Esophagus muscularis mucosa (tissue), 4 donors: ENCODE measurements at regions not wholly inside any gene's neighbourhood (a gene's known extent, or its start where the extent isn't known, plus 50 kb on each side); places are given as distances from the start of the nearest gene placed in this dataset.

Experiments
- DNase-seq: peaks from one replicate; pipeline ENCODE4 v3.0.0-alpha.2; 2017; ENCODE audit errors: extremely low spot score
- H3K27ac ChIP-seq, 4 donors: fragments of 200-600 bp; sonication (generic); replicated peaks in 1 of 4; 1 replicate in 3 of 4; 2 replicates in 1 of 4; pipeline ENCODE4 v1.5.1; 2016 to 2019; ENCODE audit warnings: mild to moderate bottlenecking in 1 of 4
- H3K27me3 ChIP-seq, 4 donors: fragments of 200-600 bp; sonication (generic); one replicate each; pipeline versions ENCODE4 v1.5.1 to v1.6.0; 2016 to 2019
- H3K36me3 ChIP-seq, 4 donors: fragments of 200-600 bp; sonication (generic); one replicate each; pipeline ENCODE4 v1.5.1; 2016 to 2019
- H3K4me1 ChIP-seq, 4 donors: fragments of 200-600 bp; sonication (generic); one replicate each; pipeline ENCODE4 v1.5.1; 2016 to 2019
- H3K4me3 ChIP-seq, 4 donors: fragments of 200-600 bp; sonication (generic); 1 replicate in 2 of 4; 2 replicates in 2 of 4; pipeline ENCODE4 v1.5.1; 2016 to 2019; ENCODE audit warnings: mild to moderate bottlenecking in 4 of 4, moderate library complexity in 1 of 4
- H3K9me3 ChIP-seq, 4 donors: fragments of 200-600 bp; sonication (generic); 1 replicate in 3 of 4; 2 replicates in 1 of 4; pipeline ENCODE4 v1.5.1; 2016 to 2019
- EP300 ChIP-seq: sonication (generic); formaldehyde crosslinking; IDR thresholded peaks from one replicate; pipeline ENCODE4 v1.6.1; 2017; ENCODE audit warnings: antibody characterized with exemption
- POLR2A ChIP-seq: fragments of 450-650 bp; IDR thresholded peaks from one replicate; pipeline ENCODE4 v1.6.1; 2017; ENCODE audit warnings: antibody characterized with exemption, moderate library complexity, mild to moderate bottlenecking, low read depth
- POLR2AphosphoS5 ChIP-seq, 2 donors: sonication (generic); formaldehyde crosslinking; IDR thresholded peaks; one replicate each; pipeline ENCODE4 v1.6.1; 2017; ENCODE audit warnings: antibody characterized with exemption in 2 of 2
- WGBS: methylation state at CpG from one replicate; pipeline ENCODE4 v1.1.5; 2018; 5-methylcytosine and 5-hydroxymethylcytosine counted together
- intact Hi-C: fragments of 100-400 bp; cut with DNase I; formaldehyde crosslinking; loops from one replicate; pipeline ENCODE4 v1.15.1; 2023
- TF ChIP-seq, protein P1 (sequence below), 3 experiments: fragments of 200-600 bp in 2 of 3; fragments of 450-650 bp in 1 of 3; sonication (generic) in 2 of 3; IDR thresholded peaks; one replicate each; pipeline ENCODE4 v1.5.1; 2017 to 2019; ENCODE audit warnings: antibody characterized with exemption in 3 of 3, mild to moderate bottlenecking in 2 of 3, moderate library complexity in 1 of 3

DNA sequence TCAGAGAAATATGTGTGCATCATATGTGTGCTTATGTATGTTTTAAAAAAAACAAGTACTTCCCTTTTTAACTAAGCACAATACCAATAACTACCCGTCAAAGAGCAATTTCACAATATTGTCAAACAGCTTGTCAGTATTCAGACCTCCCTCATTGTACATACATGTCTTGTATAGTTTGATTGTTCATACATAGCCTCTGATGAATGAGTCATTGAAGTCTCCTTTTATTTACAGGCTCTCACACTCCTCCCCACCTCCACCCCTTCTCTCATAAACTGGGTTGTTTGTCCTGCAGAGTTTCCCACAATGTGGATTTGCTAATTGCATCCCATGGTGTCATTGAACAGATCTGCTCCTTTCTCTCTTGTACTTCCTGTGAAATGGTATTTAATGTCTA is 132.8 kb upstream of the L3MBTL4 start:
- WGBS: 78% methylated on average over 1 of the region's 1 CpG
- Histone ChIP-seq H3K4me1 (no peaks in the 10 kb centered on the region), H3K27ac (no peak overlapping the region), H3K9me3 (no peaks in the 10 kb centered on the region), H3K4me3 (no peak overlapping the region), H3K36me3 (no peaks in the 10 kb centered on the region), H3K27me3 (no peaks in the 10 kb centered on the region)
- no peak for DNase-seq
- TF ChIP-seq POLR2AphosphoS5 (IDR thresholded peaks at IDR 0.05): no peak
- TF ChIP-seq EP300: no peak
- TF ChIP-seq, protein P1, sequence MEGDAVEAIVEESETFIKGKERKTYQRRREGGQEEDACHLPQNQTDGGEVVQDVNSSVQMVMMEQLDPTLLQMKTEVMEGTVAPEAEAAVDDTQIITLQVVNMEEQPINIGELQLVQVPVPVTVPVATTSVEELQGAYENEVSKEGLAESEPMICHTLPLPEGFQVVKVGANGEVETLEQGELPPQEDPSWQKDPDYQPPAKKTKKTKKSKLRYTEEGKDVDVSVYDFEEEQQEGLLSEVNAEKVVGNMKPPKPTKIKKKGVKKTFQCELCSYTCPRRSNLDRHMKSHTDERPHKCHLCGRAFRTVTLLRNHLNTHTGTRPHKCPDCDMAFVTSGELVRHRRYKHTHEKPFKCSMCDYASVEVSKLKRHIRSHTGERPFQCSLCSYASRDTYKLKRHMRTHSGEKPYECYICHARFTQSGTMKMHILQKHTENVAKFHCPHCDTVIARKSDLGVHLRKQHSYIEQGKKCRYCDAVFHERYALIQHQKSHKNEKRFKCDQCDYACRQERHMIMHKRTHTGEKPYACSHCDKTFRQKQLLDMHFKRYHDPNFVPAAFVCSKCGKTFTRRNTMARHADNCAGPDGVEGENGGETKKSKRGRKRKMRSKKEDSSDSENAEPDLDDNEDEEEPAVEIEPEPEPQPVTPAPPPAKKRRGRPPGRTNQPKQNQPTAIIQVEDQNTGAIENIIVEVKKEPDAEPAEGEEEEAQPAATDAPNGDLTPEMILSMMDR (IDR thresholded peaks at IDR 0.05): no peak
- TF ChIP-seq POLR2A: no peak
- intact Hi-C loops: no loop called here

DNA sequence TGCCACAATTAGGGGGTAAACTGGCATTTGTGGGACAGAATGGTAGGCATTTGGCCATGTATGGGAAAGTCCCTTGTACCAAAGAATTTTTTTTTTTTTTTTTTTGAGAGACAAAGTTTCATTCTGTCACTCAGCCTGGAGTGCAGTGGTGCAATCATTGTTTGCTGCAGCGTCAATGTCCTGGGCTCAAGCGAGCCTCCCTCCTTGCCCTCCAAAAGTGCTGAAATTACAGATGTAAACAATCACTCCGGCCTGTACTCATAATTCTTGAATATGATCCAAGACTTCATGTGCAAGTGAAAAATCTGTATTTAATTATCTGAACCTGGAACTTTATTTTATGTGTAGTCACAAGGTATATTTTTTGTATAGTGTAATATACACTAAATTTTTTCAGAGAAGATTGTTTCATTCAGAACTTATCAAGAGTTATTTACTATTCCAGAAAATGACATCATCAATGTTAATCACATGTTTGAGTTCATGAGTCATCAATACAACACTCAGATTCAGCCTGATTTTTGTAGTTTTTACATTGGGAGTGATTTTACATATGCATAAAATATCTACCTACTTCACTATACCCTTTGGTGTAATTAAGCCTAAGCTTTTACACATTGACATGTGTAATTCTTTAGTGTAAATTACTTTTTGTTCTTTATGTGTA is 138.7 kb upstream of the L3MBTL4 start:
- no peaks in the 10 kb centered on the region for H3K4me1 ChIP-seq
- H3K4me3 ChIP-seq: no peak overlapping the region
- no peaks in the 10 kb centered on the region for H3K36me3 ChIP-seq
- H3K27me3 ChIP-seq: no peaks in the 10 kb centered on the region
- WGBS: 35% methylated on average over 3 of the region's 3 CpGs
- intact Hi-C loops: no loop called here
- DNase-seq: no peak
- no peak overlapping the region for H3K27ac ChIP-seq
- TF ChIP-seq POLR2AphosphoS5 (IDR thresholded peaks at IDR 0.05) (no peak), POLR2A (no peak)
- TF ChIP-seq, protein P1 (IDR thresholded peaks at IDR 0.05): no peak
- H3K9me3 ChIP-seq: no peaks in the 10 kb centered on the region

DNA sequence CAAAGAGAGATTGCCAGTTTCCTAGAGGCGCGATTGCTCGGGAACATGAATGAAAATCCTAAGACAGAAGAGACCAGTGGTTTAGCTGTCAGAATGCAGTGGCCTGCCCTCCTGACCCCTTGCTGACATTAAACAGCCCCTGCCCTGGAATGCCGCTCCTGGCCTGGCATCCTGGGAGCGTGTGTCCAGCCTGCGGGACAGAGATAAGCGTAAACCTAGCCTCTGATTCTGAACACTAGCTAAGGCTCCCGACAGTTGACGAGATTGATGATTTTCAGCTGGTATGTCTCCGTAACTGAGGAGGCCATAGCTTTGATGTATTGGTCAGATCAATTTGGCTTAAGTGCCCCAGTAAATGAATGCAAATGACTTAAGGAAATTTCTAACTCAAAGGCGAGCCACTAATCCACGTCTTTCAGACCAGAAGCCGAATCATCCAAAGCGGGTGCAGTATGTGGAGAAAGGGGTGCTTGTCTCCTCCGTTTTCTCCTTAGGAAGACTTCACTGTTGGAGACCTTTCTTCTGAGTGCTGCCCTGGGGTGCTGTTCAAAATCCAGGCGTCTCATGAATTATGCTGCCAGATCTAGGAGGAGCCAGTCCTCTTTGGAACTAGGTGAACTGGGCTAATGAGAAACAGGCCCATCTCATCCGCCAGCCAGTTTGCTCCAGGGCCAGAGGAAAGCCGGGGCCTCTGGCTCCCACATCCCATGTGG is 142.5 kb upstream of the L3MBTL4 start:
- 86% methylated on average over 14 of the region's 18 CpGs for WGBS
- Histone ChIP-seq H3K36me3 (no peaks in the 10 kb centered on the region), H3K27ac (no peak overlapping the region), H3K9me3 (no peaks in the 10 kb centered on the region), H3K4me1 (peaks cover 0 to 4% (median 0%) of the 10 kb centered on the region in 4 donors), H3K27me3 (no peaks in the 10 kb centered on the region), H3K4me3 (no peak overlapping the region)
- intact Hi-C loops: no loop called here
- TF ChIP-seq, protein P1 (IDR thresholded peaks at IDR 0.05): no peak
- no peak for TF ChIP-seq POLR2A
- no peak for TF ChIP-seq EP300
- TF ChIP-seq POLR2AphosphoS5 (IDR thresholded peaks at IDR 0.05): no peak
- DNase-seq: peak; percentile 82

DNA sequence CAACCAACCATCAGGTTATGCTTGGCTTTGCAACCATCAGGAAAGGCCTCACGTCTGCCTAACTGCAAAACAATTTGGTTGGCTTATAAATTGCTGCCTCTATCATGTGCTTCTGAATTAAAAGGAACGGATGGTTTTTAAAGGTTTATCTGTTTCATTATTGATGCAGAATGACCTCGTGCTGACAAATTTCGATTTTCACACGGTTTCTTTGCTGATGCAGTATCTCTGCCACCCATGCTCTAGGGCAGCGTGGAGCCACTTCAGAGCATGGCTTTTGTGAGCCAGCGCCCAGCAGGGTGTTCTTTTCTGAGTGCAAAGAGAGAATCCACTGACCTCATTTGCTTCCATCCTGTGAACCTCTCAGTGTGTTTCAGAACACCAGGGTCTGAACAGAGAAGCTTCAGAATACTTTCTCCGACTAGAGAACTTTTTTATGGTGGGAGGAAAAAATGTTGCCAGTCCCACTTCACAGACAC is 143.1 kb upstream of the L3MBTL4 start:
- peaks cover 0 to 4% (median 0%) of the 10 kb centered on the region in 4 donors for H3K4me1 ChIP-seq
- TF ChIP-seq EP300: no peak
- TF ChIP-seq POLR2A: no peak
- TF ChIP-seq POLR2AphosphoS5 (IDR thresholded peaks at IDR 0.05): no peak
- TF ChIP-seq, protein P1 (IDR thresholded peaks at IDR 0.05): no peak
- intact Hi-C loops: no loop called here
- H3K4me3 ChIP-seq: no peak overlapping the region
- H3K9me3 ChIP-seq: no peaks in the 10 kb centered on the region
- no peaks in the 10 kb centered on the region for H3K27me3 ChIP-seq
- H3K27ac ChIP-seq: no peak overlapping the region
- no peaks in the 10 kb centered on the region for H3K36me3 ChIP-seq
- peak; percentile 82 for DNase-seq
- WGBS: 79% methylated on average over 8 of the region's 8 CpGs
